K562 (cell line): ENCODE measurements at regions not wholly inside any gene's neighbourhood (a gene's known extent, or its start where the extent isn't known, plus 50 kb on each side); places are given as distances from the start of the nearest gene placed in this dataset.

Experiments used
- ATAC-seq: fragments of 200-7000 bp; cut with Tn5 transposase; 3 replicates; pipeline ENCODE4 v1.9.1; 2020; ENCODE audit warnings: moderate library complexity
- BruUV-seq: library from RNA; stranded (reverse); fragments of 400-500 nt; replicated peaks from 2 replicates; lab custom pipeline; 2021; lab: Mats Ljungman, UMichigan
- CTCF ChIA-PET: fragments of 300-600 bp; formaldehyde crosslinking; extraction: SDS; loops from one replicate; lab custom pipeline; 2021; ENCODE audit warnings: low intra/inter-chr PET ratio; lab: Yijun Ruan, JAX
- POLR2A ChIA-PET: fragments of 300-600, 350-650 bp; sonication (Branson Sonifier 250); formaldehyde crosslinking; extraction: SDS; loops from one replicate; lab custom pipeline; 2021; ENCODE audit warnings: antibody characterized with exemption, inconsistent platforms; lab: Yijun Ruan, JAX
- DNase-seq, 4 experiments: peaks; one replicate each; pipeline versions ENCODE4 v3.0.0 to v3.0.0-alpha.2; 2011 to 2018; ENCODE audit warnings: low spot score in 3 of 4, mixed read lengths in 3 of 4; ENCODE audit errors: extremely low read depth in 1 of 4
- FAIRE-seq: peaks from 2 replicates; lab custom pipeline; 2011; peaks lifted over from hg19 to GRCh38; lab: Jason Lieb, UNC
- H2AFZ ChIP-seq: 2 replicates; pipeline ENCODE4 v1.6.0; 2011; ENCODE audit warnings: low read depth, low read length, control low read depth, inconsistent platforms
- H3K27ac ChIP-seq: fragments of 200-600 bp; 3 replicates; pipeline ENCODE4 v1.8.0; 2011; ENCODE audit warnings: low read depth, mild to moderate bottlenecking, control low read depth, inconsistent platforms, low read length, moderate library complexity, mixed read lengths; ENCODE audit errors: extremely low read depth
- H3K27me3 ChIP-seq, 2 experiments: fragments of 300-600 bp in 1 of 2; 2 replicates in 1 of 2; 3 replicates in 1 of 2; pipeline versions ENCODE4 v1.6.0 to v1.8.0; 2011; ENCODE audit warnings: inconsistent platforms in 2 of 2, low read length in 2 of 2, mild to moderate bottlenecking in 1 of 2, mixed read lengths in 1 of 2, moderate library complexity in 1 of 2; ENCODE audit not compliant: control insufficient read depth in 2 of 2, insufficient read depth in 2 of 2
- H3K36me3 ChIP-seq: fragments of 300-600 bp; 3 replicates; pipeline ENCODE4 v1.8.0; 2011; ENCODE audit warnings: mild to moderate bottlenecking, low read length, inconsistent platforms; ENCODE audit not compliant: control insufficient read depth, insufficient read depth
- H3K4me1 ChIP-seq, 2 experiments: fragments of 200-600 bp in 1 of 2; replicated peaks in 1 of 2; 2 replicates in 1 of 2; 3 replicates in 1 of 2; pipeline versions ENCODE4 v1.5.1 to v1.8.0; 2011; ENCODE audit warnings: inconsistent platforms in 2 of 2, low read length in 2 of 2, mild to moderate bottlenecking in 1 of 2, mixed read lengths in 1 of 2, moderate library complexity in 1 of 2; ENCODE audit not compliant: control insufficient read depth in 2 of 2, insufficient read depth in 2 of 2
- H3K4me2 ChIP-seq: 2 replicates; pipeline ENCODE4 v1.6.1; 2011; ENCODE audit warnings: low read length, control low read depth, inconsistent platforms, mixed read lengths; ENCODE audit not compliant: insufficient read depth
- H3K4me3 ChIP-seq: fragments of 200-600 bp; sonication (generic), shearing (Covaris generic); 2 replicates; pipeline ENCODE4 v1.5.1; 2016; ENCODE audit warnings: control low read depth, inconsistent platforms
- H3K79me2 ChIP-seq: fragments of 200-600 bp; 3 replicates; pipeline ENCODE4 v1.8.0; 2011; ENCODE audit warnings: low read length, inconsistent platforms; ENCODE audit not compliant: control insufficient read depth, insufficient read depth
- H3K9ac ChIP-seq, 2 experiments: 2 replicates each; pipeline versions ENCODE4 v1.6.0 to v1.6.1; 2011; ENCODE audit warnings: low read depth in 2 of 2, low read length in 2 of 2, control low read depth in 1 of 2, inconsistent platforms in 1 of 2, mild to moderate bottlenecking in 1 of 2, mixed read lengths in 1 of 2; ENCODE audit not compliant: insufficient read depth in 1 of 2
- H3K9me1 ChIP-seq: one replicate; pipeline ENCODE4 v1.6.0; 2011; ENCODE audit warnings: inconsistent platforms, mild to moderate bottlenecking, low read length, moderate library complexity; ENCODE audit not compliant: control insufficient read depth, insufficient read depth
- H3K9me3 ChIP-seq: replicated peaks from 2 replicates; pipeline ENCODE4 v1.5.1; 2011; ENCODE audit warnings: low read depth, low read length, inconsistent platforms; ENCODE audit not compliant: control insufficient read depth, insufficient read depth
- H4K20me1 ChIP-seq: replicated peaks from 2 replicates; pipeline ENCODE4 v1.6.1; 2011; ENCODE audit warnings: low read length, inconsistent platforms, mixed read lengths; ENCODE audit not compliant: control insufficient read depth, insufficient read depth
- CHD4 ChIP-seq: fragments of 200-600 bp; sonication (generic); IDR thresholded peaks from 3 replicates; pipeline ENCODE4 v1.6.1; 2012; ENCODE audit warnings: low read depth, mild to moderate bottlenecking, mixed read lengths, low read length, inconsistent platforms; ENCODE audit not compliant: insufficient read depth, insufficient replicate concordance, poor library complexity, severe bottlenecking
- KDM4B ChIP-seq, 2 experiments: fragments of 450-650 bp in 1 of 2; sonication (generic) in 1 of 2; IDR thresholded peaks; 2 replicates each; pipeline ENCODE4 v1.6.1; 2016 to 2017; ENCODE audit warnings: borderline replicate concordance in 2 of 2, antibody characterized with exemption in 1 of 2, low read depth in 1 of 2, mild to moderate bottlenecking in 1 of 2
- PTRF ChIP-seq: fragments of 450-650 bp; IDR thresholded peaks from 2 replicates; pipeline ENCODE4 v1.6.1; 2016; ENCODE audit warnings: mild to moderate bottlenecking, missing genetic modification characterization, missing compliant biosample characterization
- RBM17 ChIP-seq: fragments of 200-400 bp; formaldehyde crosslinking; IDR thresholded peaks from 2 replicates; pipeline ENCODE4 v1.6.1; 2017; ENCODE audit warnings: low read depth, mild to moderate bottlenecking, low read length, borderline replicate concordance
- TAF9B ChIP-seq: fragments of 450-650 bp; IDR thresholded peaks from 2 replicates; pipeline ENCODE4 v1.6.1; 2018; ENCODE audit warnings: mild to moderate bottlenecking; ENCODE audit not compliant: partially characterized antibody
- ZNF354B ChIP-seq: fragments of 250-450 bp; sonication (Bioruptor Pico); IDR thresholded peaks from 2 replicates; pipeline ENCODE4 v1.4.0; 2020
- ZNF507 ChIP-seq: conservative IDR thresholded peaks from 2 replicates; pipeline ENCODE4 v1.6.1; 2017; ENCODE audit warnings: missing genetic modification characterization, missing compliant biosample characterization
- WGBS: fragments of 100-300 bp; shearing (Covaris generic); methylation state at CpG from one replicate; pipeline ENCODE4 v1.1.6; 2016; ENCODE audit warnings: low coverage, mixed read lengths; ENCODE audit not compliant: insufficient coverage; ENCODE audit errors: missing lambda C conversion rate; 5-methylcytosine and 5-hydroxymethylcytosine counted together
- in situ Hi-C: fragments of 300-500 bp; cut with MboI; formaldehyde crosslinking; loops from 4 replicates; pipeline ENCODE4 v1.15.0; 2018; ENCODE audit warnings: inconsistent platforms, mixed read lengths
- intact Hi-C: fragments of 100-400 bp; cut with micrococcal nuclease; formaldehyde crosslinking; loops from 2 replicates; pipeline ENCODE4 v1.14.2; 2022

DNA sequence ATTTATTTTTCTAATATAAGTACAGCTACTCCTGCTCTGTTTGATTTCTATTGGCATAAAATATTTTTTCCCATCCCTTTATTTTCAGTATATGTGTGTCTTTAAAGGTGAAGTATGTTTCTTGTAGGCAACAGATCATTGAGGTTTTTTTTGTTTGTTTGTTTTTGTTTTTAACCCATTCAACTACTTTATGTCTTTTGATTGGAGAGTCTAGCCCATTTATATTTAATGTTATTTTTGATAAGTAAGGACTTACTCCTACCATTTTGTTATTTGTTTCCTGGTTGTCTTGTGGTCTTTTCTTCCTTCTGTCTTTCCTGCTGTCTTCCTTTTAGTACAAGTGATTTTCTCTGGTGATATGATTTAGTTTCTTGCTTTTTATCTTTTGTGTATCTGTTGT lies 285.1 kb upstream of the PROX1 start:
- H3K27ac ChIP-seq, result no peak overlapping the region
- DNase-seq, result no peak

DNA sequence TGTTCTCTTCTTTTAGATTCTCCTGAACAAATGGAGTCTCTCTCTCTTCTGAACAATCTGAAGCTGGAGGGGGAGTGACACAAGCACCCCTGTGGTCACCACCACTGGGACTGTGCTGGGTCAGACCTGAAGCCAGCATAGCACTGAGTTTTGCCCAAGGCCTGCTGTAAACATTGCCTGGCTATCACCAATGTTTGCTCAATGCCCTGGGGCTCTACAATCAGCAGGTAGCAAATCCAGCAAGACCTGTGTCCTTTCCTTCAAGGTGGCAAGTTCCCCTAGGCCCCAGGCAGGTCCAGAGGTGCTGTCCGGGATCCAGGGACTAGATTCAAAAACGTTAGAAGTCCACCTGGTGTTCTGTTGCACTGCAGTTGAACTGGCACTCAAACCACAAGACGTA lies 282.8 kb upstream of the PROX1 start:
- H3K9me3 ChIP-seq, result no peaks in the 10 kb centered on the region
- H4K20me1 ChIP-seq, result no peaks in the 10 kb centered on the region
- H2AFZ ChIP-seq, result no peak overlapping the region
- H3K36me3 ChIP-seq, result no peaks in the 10 kb centered on the region
- H3K4me3 ChIP-seq, result no peak overlapping the region
- intact Hi-C loops (no loop called here), in situ Hi-C loops (no loop called here)
- no peak overlapping the region for H3K9ac ChIP-seq
- no peaks in the 10 kb centered on the region for H3K4me1 ChIP-seq
- WGBS, result 0% methylated on average over 3 of the region's 3 CpGs
- no peak for DNase-seq
- H3K79me2 ChIP-seq, result no peaks in the 10 kb centered on the region
- ChIA-PET POLR2A (interaction anchor here (0.7 kb wide), 1 partner anchor 624 kb away, joined by 3 read pairs; no protein-coding TSS in a partner anchor), CTCF (no interaction called here)
- ATAC-seq, result no peak
- H3K27me3 ChIP-seq, result no peaks in the 10 kb centered on the region
- H3K27ac ChIP-seq, result no peak overlapping the region
- no peaks in the 10 kb centered on the region for H3K9me1 ChIP-seq
- BruUV-seq, result no TSS peak
- no peak overlapping the region for H3K4me2 ChIP-seq
- no peak for FAIRE-seq
- TF ChIP-seq TAF9B (no peak), CHD4 (no peak), RBM17 (no peak)

More for the DNA sequence above, 285.1 kb upstream of the PROX1 start:
- no peak for FAIRE-seq
- TF ChIP-seq TAF9B (no peak), ZNF507 (tag) (peak; percentile 98), KDM4B (IDR thresholded peaks at IDR 0.05; ENCODE audit: borderline replicate concordance in 2 of 2, low read depth in 1 of 2) (no peak), PTRF (tag) (no peak), ZNF354B (CRISPR knock-in tag) (peak; percentile 20; the same call in 1 of the 2 replicates)
- intact Hi-C loops (no loop called here), in situ Hi-C loops (no loop called here)
- H3K4me2 ChIP-seq, result no peak overlapping the region
- H3K4me1 ChIP-seq, result no peaks in the 10 kb centered on the region
- no peaks in the 10 kb centered on the region for H4K20me1 ChIP-seq
- no peak for ATAC-seq
- H3K36me3 ChIP-seq, result no peaks in the 10 kb centered on the region
- no peak overlapping the region for H3K9ac ChIP-seq
- POLR2A ChIA-PET, result interaction anchor here (0.6 kb wide), 2 partner anchors 8 to 87 kb away, joined by 3 read pairs; no protein-coding TSS in a partner anchor
- CTCF ChIA-PET, result no interaction called here
- no peaks in the 10 kb centered on the region for H3K9me1 ChIP-seq
- H2AFZ ChIP-seq, result no peak overlapping the region
- H3K27me3 ChIP-seq, result no peaks in the 10 kb centered on the region
- H3K9me3 ChIP-seq, result no peaks in the 10 kb centered on the region
- H3K79me2 ChIP-seq, result no peaks in the 10 kb centered on the region
- no TSS peak for BruUV-seq
- H3K4me3 ChIP-seq, result no peak overlapping the region
